HCT116 (cell line): ENCODE measurements at regions not wholly inside any gene's neighbourhood (a gene's known extent, or its start where the extent isn't known, plus 50 kb on each side); places are given as distances from the start of the nearest gene placed in this dataset.

Experiments
- ATAC-seq: fragments of 200-7000 bp; cut with Tn5 transposase; 2 replicates; pipeline ENCODE4 v1.9.1; 2020; ENCODE audit warnings: mild to moderate bottlenecking, moderate library complexity
- BruUV-seq: library from RNA; stranded (reverse); fragments of 400-500 nt; replicated peaks from 2 replicates; lab custom pipeline; 2021; lab: Mats Ljungman, UMichigan
- CTCF ChIA-PET: fragments of 300-600 bp; sonication (Branson Sonifier 250); formaldehyde crosslinking; loops from one replicate; lab custom pipeline; 2021; ENCODE audit warnings: antibody characterized with exemption; lab: Charles Lee
- POLR2A ChIA-PET: fragments of 300-600, 350-600 bp; sonication (Branson Sonifier 250); formaldehyde crosslinking; loops from one replicate; lab custom pipeline; 2021; ENCODE audit warnings: antibody characterized with exemption; lab: Charles Lee
- RAD21 ChIA-PET, 2 experiments: fragments of 300-600 bp; sonication (Branson Sonifier 250); formaldehyde crosslinking; loops; one replicate each; lab custom pipeline; 2023; ENCODE audit warnings: low total read pairs in 2 of 2; ENCODE audit not compliant: uncharacterized antibody in 2 of 2, unreplicated experiment in 2 of 2, low non-redundant PET in 1 of 2; lab: Charles Lee
- DNase-seq: peaks from one replicate; pipeline ENCODE4 v3.0.0-alpha.2; 2010; ENCODE audit warnings: low read depth, low spot score
- H2AFZ ChIP-seq: fragments of 200-600 bp; shearing (Covaris generic), sonication (generic); 2 replicates; pipeline ENCODE4 v1.6.1; 2017; ENCODE audit warnings: low read depth, mixed run types, mixed read lengths, antibody characterized with exemption, low read length; ENCODE audit not compliant: poor library complexity, severe bottlenecking
- H3K27ac ChIP-seq: 2 replicates; pipeline ENCODE4 v1.5.1; 2012; ENCODE audit warnings: low read depth, low read length
- H3K27me3 ChIP-seq: fragments of 200-600 bp; sonication (generic); 2 replicates; pipeline ENCODE4 v1.6.1; 2016; ENCODE audit warnings: mixed run types, low read length, mixed read lengths; ENCODE audit not compliant: insufficient read depth
- H3K36me3 ChIP-seq, 2 experiments: fragments of 200-500 bp in 1 of 2; fragments of 200-600 bp in 1 of 2; sonication (Bioruptor generic) in 1 of 2; sonication (generic) in 1 of 2; 2 replicates each; pipeline versions ENCODE4 v1.5.1 to v1.6.1; 2014 to 2016; ENCODE audit warnings: low read length in 2 of 2, inconsistent platforms in 1 of 2, mixed read lengths in 1 of 2, mixed run types in 1 of 2; ENCODE audit not compliant: insufficient read depth in 2 of 2, control insufficient read depth in 1 of 2
- H3K4me1 ChIP-seq, 2 experiments: fragments of 200-600 bp in 1 of 2; sonication (generic) in 1 of 2; 2 replicates each; pipeline versions ENCODE4 v1.5.1 to v1.6.1; 2012 to 2017; ENCODE audit warnings: low read length in 2 of 2, inconsistent platforms in 1 of 2, mild to moderate bottlenecking in 1 of 2, mixed read lengths in 1 of 2, mixed run types in 1 of 2, moderate library complexity in 1 of 2; ENCODE audit not compliant: insufficient read depth in 2 of 2, control insufficient read depth in 1 of 2
- H3K4me2 ChIP-seq: fragments of 200-600 bp; sonication (generic); 2 replicates; pipeline ENCODE4 v1.6.1; 2017; ENCODE audit warnings: mixed run types, low read length, mixed read lengths
- H3K4me3 ChIP-seq, 2 experiments: fragments of 200-600 bp in 1 of 2; sonication (generic) in 1 of 2; replicated peaks in 1 of 2; 2 replicates each; pipeline ENCODE4 v1.5.1; 2011 to 2016; ENCODE audit warnings: low read length in 2 of 2, control low read depth in 1 of 2, low read depth in 1 of 2, mild to moderate bottlenecking in 1 of 2, mixed read lengths in 1 of 2, mixed run types in 1 of 2
- H3K79me2 ChIP-seq: fragments of 200-600 bp; sonication (generic); 2 replicates; pipeline ENCODE4 v1.6.1; 2017; ENCODE audit warnings: mild to moderate bottlenecking, mixed run types, low read length, moderate library complexity, mixed read lengths; ENCODE audit not compliant: insufficient read depth
- H3K9ac ChIP-seq: fragments of 200-600 bp; sonication (generic); 2 replicates; pipeline ENCODE4 v1.6.1; 2016; ENCODE audit warnings: low read length, mixed read lengths
- H3K9me2 ChIP-seq: fragments of 200-600 bp; sonication (generic), shearing (Covaris generic); 2 replicates; pipeline ENCODE4 v1.6.1; 2017; ENCODE audit warnings: mixed run types, mild to moderate bottlenecking, moderate library complexity; ENCODE audit not compliant: insufficient read depth
- H3K9me3 ChIP-seq, 2 experiments: fragments of 200-500 bp in 1 of 2; fragments of 200-600 bp in 1 of 2; sonication (Bioruptor generic) in 1 of 2; sonication (generic) in 1 of 2; 2 replicates each; pipeline ENCODE4 v1.6.1; 2014 to 2017; ENCODE audit warnings: low read length in 2 of 2, mixed read lengths in 2 of 2, inconsistent platforms in 1 of 2, low read depth in 1 of 2, mild to moderate bottlenecking in 1 of 2, mixed run types in 1 of 2, moderate library complexity in 1 of 2; ENCODE audit not compliant: control insufficient read depth in 1 of 2, insufficient read depth in 1 of 2
- H4K20me1 ChIP-seq: fragments of 200-600 bp; sonication (generic), shearing (Covaris generic); 2 replicates; pipeline ENCODE4 v1.6.1; 2017; ENCODE audit warnings: mixed run types, mild to moderate bottlenecking, moderate library complexity; ENCODE audit not compliant: insufficient read depth
- ATF3 ChIP-seq: IDR thresholded peaks from 2 replicates; pipeline ENCODE4 v1.6.1; 2012
- CBX3 ChIP-seq: IDR thresholded peaks from 2 replicates; pipeline ENCODE4 v1.6.1; 2012; ENCODE audit warnings: low read depth
- CEBPB ChIP-seq: IDR thresholded peaks from 2 replicates; pipeline ENCODE4 v1.6.1; 2012; ENCODE audit warnings: low read depth
- EGR1 ChIP-seq: IDR thresholded peaks from 2 replicates; pipeline ENCODE4 v1.6.1; 2012; ENCODE audit warnings: low read depth
- ELF1 ChIP-seq: IDR thresholded peaks from 2 replicates; pipeline ENCODE4 v1.6.1; 2012; ENCODE audit warnings: low read depth, borderline replicate concordance
- FOSL1 ChIP-seq: IDR thresholded peaks from 2 replicates; pipeline ENCODE4 v1.6.1; 2012; ENCODE audit warnings: low read depth
- JUND ChIP-seq: IDR thresholded peaks from 2 replicates; pipeline ENCODE4 v1.6.1; 2012
- SP1 ChIP-seq: IDR thresholded peaks from 2 replicates; pipeline ENCODE4 v1.6.1; 2012; ENCODE audit warnings: low read depth
- SRF ChIP-seq: IDR thresholded peaks from 2 replicates; pipeline ENCODE4 v1.6.1; 2012; ENCODE audit warnings: low read depth
- TCF7L2 ChIP-seq: IDR thresholded peaks from 2 replicates; pipeline ENCODE4 v1.7.0; 2011; ENCODE audit warnings: borderline replicate concordance, inconsistent platforms; ENCODE audit not compliant: insufficient read depth, insufficient read length; ENCODE audit errors: extremely low read depth
- ZNF274 ChIP-seq: fragments of 200-500 bp; sonication (Bioruptor generic); IDR thresholded peaks from 2 replicates; pipeline ENCODE4 v1.6.1; 2014; ENCODE audit warnings: mild to moderate bottlenecking, low read depth, low read length, inconsistent platforms
- intact Hi-C: fragments of 100-400 bp; cut with micrococcal nuclease; formaldehyde crosslinking; loops from 2 replicates; pipeline ENCODE4 v1.10.0; 2022
- TF ChIP-seq, protein P1 (sequence below), 3 experiments: fragments of 200-600 bp in 1 of 3; sonication (generic) in 1 of 3; IDR thresholded peaks in 2 of 3; conservative IDR thresholded peaks in 1 of 3; 2 replicates each; pipeline ENCODE4 v1.5.1; 2012 to 2017; ENCODE audit warnings: low read depth in 2 of 3, low read length in 2 of 3, antibody characterized with exemption in 1 of 3, borderline replicate concordance in 1 of 3, control low read depth in 1 of 3, mild to moderate bottlenecking in 1 of 3, mixed read lengths in 1 of 3, mixed run types in 1 of 3, moderate library complexity in 1 of 3; ENCODE audit not compliant: insufficient read depth in 1 of 3

DNA sequence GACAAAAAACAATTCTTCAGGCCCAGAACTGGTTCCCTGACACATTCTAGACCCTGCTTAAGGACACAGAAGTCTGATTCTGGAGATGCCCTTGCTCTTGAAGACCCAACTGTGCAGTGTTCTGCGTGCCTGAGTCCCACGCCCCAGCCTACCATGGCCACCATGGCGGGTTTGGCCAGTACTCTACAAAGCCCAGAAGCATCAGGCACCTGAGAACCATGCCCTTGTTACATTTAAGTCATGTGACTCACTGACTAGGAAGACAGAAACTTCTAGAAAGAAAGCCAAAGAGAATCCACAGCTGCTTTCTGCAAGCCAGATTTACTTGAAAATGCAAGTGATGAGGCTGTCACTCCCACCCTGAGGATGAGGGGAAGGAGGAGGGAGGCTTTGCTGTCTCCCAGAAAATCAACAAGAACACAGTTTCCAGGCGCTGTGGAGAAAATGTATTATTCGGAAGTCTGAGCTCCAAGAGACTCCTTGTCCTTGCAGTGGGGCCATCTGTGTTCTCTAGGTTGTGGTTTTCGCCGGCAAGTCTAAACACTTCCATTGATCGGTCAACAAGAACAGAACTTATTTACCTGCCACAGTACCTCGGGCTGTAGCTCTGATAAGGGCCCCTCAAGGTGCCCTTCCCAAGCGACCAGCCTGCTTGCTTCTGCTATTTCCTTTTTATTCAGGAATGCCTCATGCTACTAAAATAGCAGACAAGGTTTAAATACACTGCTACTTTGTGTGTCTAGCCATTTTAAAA is 81.3 kb upstream of the DMRT1 start:
- ChIA-PET RAD21 (no interaction called here), CTCF (no interaction called here), POLR2A (no interaction called here)
- no peak for DNase-seq
- Histone ChIP-seq H3K79me2 (no peaks in the 10 kb centered on the region), H4K20me1 (no peaks in the 10 kb centered on the region), H3K36me3 (no peaks in the 10 kb centered on the region), H3K27ac (no peak overlapping the region), H3K4me2 (no peak overlapping the region), H3K4me3 (no peak overlapping the region), H3K9me3 (no peaks in the 10 kb centered on the region), H2AFZ (no peak overlapping the region), H3K27me3 (no peaks in the 10 kb centered on the region), H3K4me1 (peaks cover 11 to 17% of the 10 kb centered on the region in 2 experiments), H3K9ac (no peak overlapping the region), H3K9me2 (no peaks in the 10 kb centered on the region)
- no TSS peak for BruUV-seq
- ATAC-seq: no peak
- TF ChIP-seq SRF: no peak
- no peak for TF ChIP-seq EGR1
- TF ChIP-seq, protein P1, sequence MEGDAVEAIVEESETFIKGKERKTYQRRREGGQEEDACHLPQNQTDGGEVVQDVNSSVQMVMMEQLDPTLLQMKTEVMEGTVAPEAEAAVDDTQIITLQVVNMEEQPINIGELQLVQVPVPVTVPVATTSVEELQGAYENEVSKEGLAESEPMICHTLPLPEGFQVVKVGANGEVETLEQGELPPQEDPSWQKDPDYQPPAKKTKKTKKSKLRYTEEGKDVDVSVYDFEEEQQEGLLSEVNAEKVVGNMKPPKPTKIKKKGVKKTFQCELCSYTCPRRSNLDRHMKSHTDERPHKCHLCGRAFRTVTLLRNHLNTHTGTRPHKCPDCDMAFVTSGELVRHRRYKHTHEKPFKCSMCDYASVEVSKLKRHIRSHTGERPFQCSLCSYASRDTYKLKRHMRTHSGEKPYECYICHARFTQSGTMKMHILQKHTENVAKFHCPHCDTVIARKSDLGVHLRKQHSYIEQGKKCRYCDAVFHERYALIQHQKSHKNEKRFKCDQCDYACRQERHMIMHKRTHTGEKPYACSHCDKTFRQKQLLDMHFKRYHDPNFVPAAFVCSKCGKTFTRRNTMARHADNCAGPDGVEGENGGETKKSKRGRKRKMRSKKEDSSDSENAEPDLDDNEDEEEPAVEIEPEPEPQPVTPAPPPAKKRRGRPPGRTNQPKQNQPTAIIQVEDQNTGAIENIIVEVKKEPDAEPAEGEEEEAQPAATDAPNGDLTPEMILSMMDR (IDR thresholded peaks at IDR 0.05 in 2 of 3, conservative IDR thresholded peaks at IDR 0.05 in 1 of 3; ENCODE audit: borderline replicate concordance in 1 of 3, insufficient read depth in 1 of 3, low read depth in 2 of 3, low read length in 2 of 3): no peak
- TF ChIP-seq CEBPB: no peak
- TF ChIP-seq JUND: no peak
- no peak for TF ChIP-seq TCF7L2
- TF ChIP-seq ZNF274: no peak
- no peak for TF ChIP-seq ATF3
- TF ChIP-seq CBX3: no peak
- TF ChIP-seq FOSL1: no peak
- no peak for TF ChIP-seq ELF1
- no peak for TF ChIP-seq SP1
- intact Hi-C loops: loop anchor here (5.0 kb wide), 1 partner anchor 247 kb away; no protein-coding TSS in a partner anchor
